ENCODE measurements at regions not wholly inside any gene's neighbourhood (a gene's known extent, or its start where the extent isn't known, plus 50 kb on each side); places are given as distances from the start of the nearest gene placed in this dataset.

DNA sequence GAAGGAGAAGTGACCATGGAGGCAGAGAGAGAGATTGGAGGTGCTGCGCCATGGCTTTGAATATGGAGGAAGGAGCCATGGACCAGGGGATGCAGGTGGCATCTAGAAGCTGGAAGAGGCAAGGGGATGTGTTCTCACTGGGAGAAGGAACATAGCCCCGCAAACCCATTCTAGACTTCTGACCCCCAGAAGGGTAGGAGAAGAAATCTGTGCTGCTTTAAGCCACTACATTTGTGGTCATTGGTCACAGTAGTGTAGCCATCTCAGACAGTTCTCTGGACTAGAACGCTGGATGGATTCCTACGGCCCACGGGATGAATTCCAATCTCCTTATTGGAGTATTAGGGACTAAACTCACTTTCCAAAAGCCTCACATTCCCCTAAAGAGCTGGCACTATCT, 67.8 kb downstream of the PTGR3 start:
- no peaks in the 10 kb centered on the region for H3K36me3 ChIP-seq (replicated peaks in 1 of 2; ENCODE audit: control insufficient read depth in 1 of 2, insufficient read depth in 2 of 2, low read length in 1 of 2)
- CTCF ChIA-PET, result no interaction called here
- no peaks in the 10 kb centered on the region for H3K9me2 ChIP-seq
- no peaks in the 10 kb centered on the region for H3K4me1 ChIP-seq (ENCODE audit: control insufficient read depth in 1 of 2, insufficient read depth in 2 of 2, low read depth in 1 of 2, low read length in 1 of 2)
- no peaks in the 10 kb centered on the region for H3K9me3 ChIP-seq
- no peak overlapping the region for H3K27ac ChIP-seq (ENCODE audit: low read depth in 2 of 2, low read length in 1 of 2)
- H3K79me2 ChIP-seq (ENCODE audit: insufficient read depth), result no peaks in the 10 kb centered on the region
- no peaks in the 10 kb centered on the region for H3F3A ChIP-seq (replicated peaks; ENCODE audit: insufficient read depth)
- TF ChIP-seq SMC3 (IDR thresholded peaks at IDR 0.05; ENCODE audit: low read depth, low read length) (no peak), TCF12 (IDR thresholded peaks at IDR 0.05) (no peak), FOSL2 (IDR thresholded peaks at IDR 0.05; ENCODE audit: borderline replicate concordance, low read depth) (no peak), ELF1 (IDR thresholded peaks at IDR 0.05) (no peak), EP300 (IDR thresholded peaks at IDR 0.05; ENCODE audit: borderline replicate concordance in 1 of 2, low read depth in 1 of 2, low read length in 1 of 2) (no peak), GATA2 (CRISPR knock-in tag; IDR thresholded peaks at IDR 0.05) (no peak), SIN3A (IDR thresholded peaks at IDR 0.05; ENCODE audit: borderline replicate concordance, low read depth, low read length) (no peak), FOXM1 (IDR thresholded peaks at IDR 0.05; ENCODE audit: low read depth) (no peak)
- TF ChIP-seq, protein P1, sequence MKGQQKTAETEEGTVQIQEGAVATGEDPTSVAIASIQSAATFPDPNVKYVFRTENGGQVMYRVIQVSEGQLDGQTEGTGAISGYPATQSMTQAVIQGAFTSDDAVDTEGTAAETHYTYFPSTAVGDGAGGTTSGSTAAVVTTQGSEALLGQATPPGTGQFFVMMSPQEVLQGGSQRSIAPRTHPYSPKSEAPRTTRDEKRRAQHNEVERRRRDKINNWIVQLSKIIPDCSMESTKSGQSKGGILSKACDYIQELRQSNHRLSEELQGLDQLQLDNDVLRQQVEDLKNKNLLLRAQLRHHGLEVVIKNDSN (IDR thresholded peaks at IDR 0.05; ENCODE audit: borderline replicate concordance, low read depth), result no peak
- TF ChIP-seq, protein P2, sequence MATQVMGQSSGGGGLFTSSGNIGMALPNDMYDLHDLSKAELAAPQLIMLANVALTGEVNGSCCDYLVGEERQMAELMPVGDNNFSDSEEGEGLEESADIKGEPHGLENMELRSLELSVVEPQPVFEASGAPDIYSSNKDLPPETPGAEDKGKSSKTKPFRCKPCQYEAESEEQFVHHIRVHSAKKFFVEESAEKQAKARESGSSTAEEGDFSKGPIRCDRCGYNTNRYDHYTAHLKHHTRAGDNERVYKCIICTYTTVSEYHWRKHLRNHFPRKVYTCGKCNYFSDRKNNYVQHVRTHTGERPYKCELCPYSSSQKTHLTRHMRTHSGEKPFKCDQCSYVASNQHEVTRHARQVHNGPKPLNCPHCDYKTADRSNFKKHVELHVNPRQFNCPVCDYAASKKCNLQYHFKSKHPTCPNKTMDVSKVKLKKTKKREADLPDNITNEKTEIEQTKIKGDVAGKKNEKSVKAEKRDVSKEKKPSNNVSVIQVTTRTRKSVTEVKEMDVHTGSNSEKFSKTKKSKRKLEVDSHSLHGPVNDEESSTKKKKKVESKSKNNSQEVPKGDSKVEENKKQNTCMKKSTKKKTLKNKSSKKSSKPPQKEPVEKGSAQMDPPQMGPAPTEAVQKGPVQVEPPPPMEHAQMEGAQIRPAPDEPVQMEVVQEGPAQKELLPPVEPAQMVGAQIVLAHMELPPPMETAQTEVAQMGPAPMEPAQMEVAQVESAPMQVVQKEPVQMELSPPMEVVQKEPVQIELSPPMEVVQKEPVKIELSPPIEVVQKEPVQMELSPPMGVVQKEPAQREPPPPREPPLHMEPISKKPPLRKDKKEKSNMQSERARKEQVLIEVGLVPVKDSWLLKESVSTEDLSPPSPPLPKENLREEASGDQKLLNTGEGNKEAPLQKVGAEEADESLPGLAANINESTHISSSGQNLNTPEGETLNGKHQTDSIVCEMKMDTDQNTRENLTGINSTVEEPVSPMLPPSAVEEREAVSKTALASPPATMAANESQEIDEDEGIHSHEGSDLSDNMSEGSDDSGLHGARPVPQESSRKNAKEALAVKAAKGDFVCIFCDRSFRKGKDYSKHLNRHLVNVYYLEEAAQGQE (IDR thresholded peaks at IDR 0.05; ENCODE audit: low read depth, low read length), result no peak
- TF ChIP-seq, protein P3, sequence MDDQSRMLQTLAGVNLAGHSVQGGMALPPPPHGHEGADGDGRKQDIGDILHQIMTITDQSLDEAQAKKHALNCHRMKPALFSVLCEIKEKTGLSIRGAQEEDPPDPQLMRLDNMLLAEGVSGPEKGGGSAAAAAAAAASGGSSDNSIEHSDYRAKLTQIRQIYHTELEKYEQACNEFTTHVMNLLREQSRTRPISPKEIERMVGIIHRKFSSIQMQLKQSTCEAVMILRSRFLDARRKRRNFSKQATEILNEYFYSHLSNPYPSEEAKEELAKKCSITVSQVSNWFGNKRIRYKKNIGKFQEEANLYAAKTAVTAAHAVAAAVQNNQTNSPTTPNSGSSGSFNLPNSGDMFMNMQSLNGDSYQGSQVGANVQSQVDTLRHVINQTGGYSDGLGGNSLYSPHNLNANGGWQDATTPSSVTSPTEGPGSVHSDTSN (IDR thresholded peaks at IDR 0.05), result no peak
- H2AFZ ChIP-seq (ENCODE audit: low read depth), result no peak overlapping the region
- H3K4me2 ChIP-seq, result no peak overlapping the region
- H3K27me3 ChIP-seq (ENCODE audit: insufficient read depth), result no peaks in the 10 kb centered on the region; the same call in 1 of the 2 replicates
- H3K9ac ChIP-seq, result no peak overlapping the region
- DNase-seq, result no peak
- H3K4me3 ChIP-seq (ENCODE audit: low read depth in 2 of 2, low read length in 1 of 2), result no peak overlapping the region
- no peaks in the 10 kb centered on the region for H4K20me1 ChIP-seq (ENCODE audit: insufficient read depth)
- POLR2A ChIA-PET, result no interaction called here
- WGBS (ENCODE audit: low lambda C conversion rate), result 76% methylated on average over 2 of the region's 5 CpGs

DNA sequence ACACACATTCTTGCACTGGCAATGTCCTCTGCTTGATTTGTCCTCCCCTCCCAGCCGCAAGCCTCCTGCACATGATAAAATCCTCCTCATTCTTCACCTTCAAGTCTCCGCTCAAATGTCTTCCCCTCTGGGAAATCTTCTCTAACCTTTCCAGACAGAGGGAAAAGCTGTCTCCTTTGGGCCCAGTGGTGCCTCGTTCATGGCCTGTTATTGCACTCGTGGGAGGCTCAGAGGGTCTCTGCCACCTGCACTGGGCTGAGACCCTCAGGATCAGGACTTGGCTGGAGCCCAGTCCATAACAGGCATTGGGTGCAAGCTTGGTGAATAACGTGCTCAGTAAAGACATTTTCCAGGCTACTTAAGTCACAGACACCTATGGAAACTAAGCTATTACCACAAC, 68.6 kb downstream of the PTGR3 start:
- H3K36me3 ChIP-seq (replicated peaks in 1 of 2; ENCODE audit: control insufficient read depth in 1 of 2, insufficient read depth in 2 of 2, low read length in 1 of 2), result no peaks in the 10 kb centered on the region
- H3K4me3 ChIP-seq (ENCODE audit: low read depth in 2 of 2, low read length in 1 of 2), result no peak overlapping the region
- CTCF ChIA-PET, result no interaction called here
- no peaks in the 10 kb centered on the region for H3K9me2 ChIP-seq
- TF ChIP-seq, protein P4, sequence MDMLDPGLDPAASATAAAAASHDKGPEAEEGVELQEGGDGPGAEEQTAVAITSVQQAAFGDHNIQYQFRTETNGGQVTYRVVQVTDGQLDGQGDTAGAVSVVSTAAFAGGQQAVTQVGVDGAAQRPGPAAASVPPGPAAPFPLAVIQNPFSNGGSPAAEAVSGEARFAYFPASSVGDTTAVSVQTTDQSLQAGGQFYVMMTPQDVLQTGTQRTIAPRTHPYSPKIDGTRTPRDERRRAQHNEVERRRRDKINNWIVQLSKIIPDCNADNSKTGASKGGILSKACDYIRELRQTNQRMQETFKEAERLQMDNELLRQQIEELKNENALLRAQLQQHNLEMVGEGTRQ (IDR thresholded peaks at IDR 0.05; ENCODE audit: borderline replicate concordance, low read depth, low read length), result no peak
- no peak for TF ChIP-seq JUND (IDR thresholded peaks at IDR 0.05)
- TF ChIP-seq YY1 (IDR thresholded peaks at IDR 0.05; ENCODE audit: low read depth), result no peak
- TF ChIP-seq RCOR1 (IDR thresholded peaks at IDR 0.05; ENCODE audit: low read length), result no peak
- TF ChIP-seq, protein P3 (IDR thresholded peaks at IDR 0.05), result no peak
- TF ChIP-seq SIN3A (IDR thresholded peaks at IDR 0.05; ENCODE audit: borderline replicate concordance, low read depth, low read length), result no peak
- no peak for TF ChIP-seq GATA2 (CRISPR knock-in tag; IDR thresholded peaks at IDR 0.05)
- 33% methylated on average over 5 of the region's 5 CpGs for WGBS (ENCODE audit: low lambda C conversion rate)
- H2AFZ ChIP-seq (ENCODE audit: low read depth), result no peak overlapping the region
- H3K9me3 ChIP-seq, result no peaks in the 10 kb centered on the region
- no peak for DNase-seq
- H3K4me2 ChIP-seq, result no peak overlapping the region
- POLR2A ChIA-PET, result no interaction called here
- H3K27me3 ChIP-seq (ENCODE audit: insufficient read depth), result no peaks in the 10 kb centered on the region; the same call in 1 of the 2 replicates
- H4K20me1 ChIP-seq (ENCODE audit: insufficient read depth), result no peaks in the 10 kb centered on the region
- no peak overlapping the region for H3K9ac ChIP-seq
- no peaks in the 10 kb centered on the region for H3K4me1 ChIP-seq (ENCODE audit: control insufficient read depth in 1 of 2, insufficient read depth in 2 of 2, low read depth in 1 of 2, low read length in 1 of 2)
- no peaks in the 10 kb centered on the region for H3F3A ChIP-seq (replicated peaks; ENCODE audit: insufficient read depth)
- H3K27ac ChIP-seq (ENCODE audit: low read depth in 2 of 2, low read length in 1 of 2), result no peak overlapping the region
- H3K79me2 ChIP-seq (ENCODE audit: insufficient read depth), result no peaks in the 10 kb centered on the region

Data from SK-N-SH (cell line).